ENCODE measurements at regions not wholly inside any gene's neighbourhood (a gene's known extent, or its start where the extent isn't known, plus 50 kb on each side); places are given as distances from the start of the nearest gene placed in this dataset.

GRCh38 chr14:54207476-54208462 is 189.0 kb upstream of the CDKN3 start:
- DNase-seq (ENCODE audit: low spot score) = no peak

- DNase-seq (ENCODE audit: low spot score) = no peak
These were observed 188.1 kb upstream of the CDKN3 start for GRCh38 chr14:54208751-54209150.

- no peak for DNase-seq (ENCODE audit: low spot score)
These were observed 187.1 kb upstream of the CDKN3 start for GRCh38 chr14:54209511-54210250.

- DNase-seq (ENCODE audit: low spot score) = no peak
These were observed 185.1 kb upstream of the CDKN3 start for GRCh38 chr14:54211551-54212308.

- no peak for DNase-seq (ENCODE audit: low spot score)
These were observed 183.3 kb upstream of the CDKN3 start for GRCh38 chr14:54213536-54213935.

GRCh38 chr14:54216827-54217226 is 180.0 kb upstream of the CDKN3 start:
- no peak for DNase-seq (ENCODE audit: low spot score)

GRCh38 chr14:54219261-54220070 is 177.3 kb upstream of the CDKN3 start:
- DNase-seq (ENCODE audit: low spot score) = no peak

GRCh38 chr14:54220071-54220703 is 176.6 kb upstream of the CDKN3 start:
- no peak for DNase-seq (ENCODE audit: low spot score)

GRCh38 chr14:54220704-54221431 is 175.9 kb upstream of the CDKN3 start:
- DNase-seq (ENCODE audit: low spot score) = no peak

- DNase-seq (ENCODE audit: low spot score) = no peak
These were observed 175.4 kb upstream of the CDKN3 start for GRCh38 chr14:54221432-54221803.

- no peak for DNase-seq (ENCODE audit: low spot score)
These were observed 174.8 kb upstream of the CDKN3 start for GRCh38 chr14:54221971-54222370.

- no peak for DNase-seq (ENCODE audit: low spot score)
These were observed 172.9 kb upstream of the CDKN3 start for GRCh38 chr14:54223831-54224402.

- DNase-seq (ENCODE audit: low spot score) = no peak
These were observed 171.2 kb upstream of the CDKN3 start for GRCh38 chr14:54225457-54226060.

- no peak for DNase-seq (ENCODE audit: low spot score)
These were observed 170.7 kb upstream of the CDKN3 start for GRCh38 chr14:54226103-54226502.

GRCh38 chr14:54226558-54226957 is 170.2 kb upstream of the CDKN3 start:
- DNase-seq (ENCODE audit: low spot score) = no peak

GRCh38 chr14:54229136-54229535 is 167.7 kb upstream of the CDKN3 start:
- DNase-seq (ENCODE audit: low spot score) = no peak

- DNase-seq (ENCODE audit: low spot score) = no peak
These were observed 166.2 kb upstream of the CDKN3 start for GRCh38 chr14:54230645-54231044.

- DNase-seq (ENCODE audit: low spot score) = no peak
These were observed 164.1 kb upstream of the CDKN3 start for GRCh38 chr14:54232735-54233134.

GRCh38 chr14:54241517-54241916 is 155.3 kb upstream of the CDKN3 start:
- no peak for DNase-seq (ENCODE audit: low spot score)

Data from ureter (tissue), 1 donor.